Endothelial cell (in vitro differentiated cells): ENCODE measurements at regions not wholly inside any gene's neighbourhood (a gene's known extent, or its start where the extent isn't known, plus 50 kb on each side); places are given as distances from the start of the nearest gene placed in this dataset.

Experiments used
- DNase-seq: peaks from one replicate; pipeline ENCODE4 v3.0.0; 2021; ENCODE audit warnings: low spot score
- H3K27ac Mint-ChIP-seq: one replicate; pipeline ENCODE4 v1.8.0; 2021; ENCODE audit warnings: mixed read lengths, inconsistent platforms; ENCODE audit not compliant: unreplicated experiment
- H3K27me3 Mint-ChIP-seq: one replicate; pipeline ENCODE4 v1.8.0; 2021; ENCODE audit warnings: mild to moderate bottlenecking, moderate library complexity, mixed read lengths, inconsistent platforms; ENCODE audit not compliant: unreplicated experiment
- H3K36me3 Mint-ChIP-seq: one replicate; pipeline ENCODE4 v1.8.0; 2021; ENCODE audit warnings: mild to moderate bottlenecking, low read depth, mixed read lengths, inconsistent platforms; ENCODE audit not compliant: unreplicated experiment
- H3K4me1 Mint-ChIP-seq: one replicate; pipeline ENCODE4 v1.8.0; 2021; ENCODE audit warnings: mild to moderate bottlenecking, mixed read lengths, inconsistent platforms; ENCODE audit not compliant: unreplicated experiment
- H3K4me3 Mint-ChIP-seq: one replicate; pipeline ENCODE4 v1.8.0; 2021; ENCODE audit warnings: mild to moderate bottlenecking, mixed read lengths, inconsistent platforms; ENCODE audit not compliant: unreplicated experiment
- H3K9me3 Mint-ChIP-seq: one replicate; pipeline ENCODE4 v1.8.0; 2021; ENCODE audit warnings: mixed read lengths, inconsistent platforms; ENCODE audit not compliant: unreplicated experiment
- CTCF ChIP-seq: fragments of 200-600 bp; sonication (generic); IDR thresholded peaks from one replicate; pipeline ENCODE4 v1.5.0; 2021; ENCODE audit warnings: antibody characterized with exemption; ENCODE audit not compliant: unreplicated experiment

GRCh38 chr4:154677300-154677699 is 64.8 kb upstream of the FGG start:
- H3K9me3 Mint-ChIP-seq, result no peaks in the 10 kb centered on the region
- no peak overlapping the region for H3K27ac Mint-ChIP-seq
- TF ChIP-seq CTCF, result no peak
- DNase-seq, result no peak
- H3K27me3 Mint-ChIP-seq, result peaks cover 2% of the 10 kb centered on the region
- peaks cover 15% of the 10 kb centered on the region for H3K4me1 Mint-ChIP-seq
- H3K36me3 Mint-ChIP-seq, result no peaks in the 10 kb centered on the region
- H3K4me3 Mint-ChIP-seq, result no peak overlapping the region

- Mint-ChIP-seq H3K9me3 (no peaks in the 10 kb centered on the region), H3K4me3 (no peak overlapping the region), H3K36me3 (no peaks in the 10 kb centered on the region), H3K4me1 (peaks cover 15% of the 10 kb centered on the region), H3K27me3 (peaks cover 2% of the 10 kb centered on the region), H3K27ac (no peak overlapping the region)
- DNase-seq, result no peak
- no peak for TF ChIP-seq CTCF
These were observed 65.5 kb upstream of the FGG start for GRCh38 chr4:154677923-154678322.

GRCh38 chr4:154683956-154684681 is 59.7 kb upstream of the LRAT start:
- no peaks in the 10 kb centered on the region for H3K36me3 Mint-ChIP-seq
- no peaks in the 10 kb centered on the region for H3K4me1 Mint-ChIP-seq
- H3K27me3 Mint-ChIP-seq, result no peaks in the 10 kb centered on the region
- no peak overlapping the region for H3K4me3 Mint-ChIP-seq
- TF ChIP-seq CTCF, result no peak
- no peak overlapping the region for H3K27ac Mint-ChIP-seq
- no peaks in the 10 kb centered on the region for H3K9me3 Mint-ChIP-seq
- DNase-seq, result no peak

- Mint-ChIP-seq H3K4me1 (no peaks in the 10 kb centered on the region), H3K27ac (no peak overlapping the region), H3K27me3 (peaks cover 1% of the 10 kb centered on the region), H3K36me3 (no peaks in the 10 kb centered on the region), H3K9me3 (no peaks in the 10 kb centered on the region), H3K4me3 (no peak overlapping the region)
- peak; percentile 41 for TF ChIP-seq CTCF
- DNase-seq, result no peak
These were observed 57.0 kb upstream of the LRAT start for GRCh38 chr4:154686838-154687237.

- no peaks in the 10 kb centered on the region for H3K4me1 Mint-ChIP-seq
- DNase-seq, result no peak
- no peaks in the 10 kb centered on the region for H3K36me3 Mint-ChIP-seq
- no peak overlapping the region for H3K4me3 Mint-ChIP-seq
- H3K27me3 Mint-ChIP-seq, result peaks cover 1% of the 10 kb centered on the region
- no peak overlapping the region for H3K27ac Mint-ChIP-seq
- TF ChIP-seq CTCF, result no peak
- H3K9me3 Mint-ChIP-seq, result no peaks in the 10 kb centered on the region
These were observed 56.0 kb upstream of the LRAT start for GRCh38 chr4:154687840-154688239.
